ENCODE measurements at regions not wholly inside any gene's neighbourhood (a gene's known extent, or its start where the extent isn't known, plus 50 kb on each side); places are given as distances from the start of the nearest gene placed in this dataset.

- TF ChIP-seq BHLHE40 (IDR thresholded peaks at IDR 0.05; ENCODE audit: borderline replicate concordance) (no peak), FOXM1 (IDR thresholded peaks at IDR 0.05; ENCODE audit: borderline replicate concordance) (no peak), LEF1 (IDR thresholded peaks at IDR 0.05; ENCODE audit: borderline replicate concordance) (no peak), FOXK2 (IDR thresholded peaks at IDR 0.05) (no peak), CTBP1 (IDR thresholded peaks at IDR 0.05; ENCODE audit: borderline replicate concordance) (no peak), ZNF384 (IDR thresholded peaks at IDR 0.05) (no peak), SUZ12 (IDR thresholded peaks at IDR 0.05) (no peak), NFRKB (IDR thresholded peaks at IDR 0.05) (no peak), ARNT (IDR thresholded peaks at IDR 0.05) (no peak), TARDBP (IDR thresholded peaks at IDR 0.05) (no peak), SP1 (IDR thresholded peaks at IDR 0.05) (no peak), PKNOX1 (IDR thresholded peaks at IDR 0.05) (no peak), L3MBTL2 (conservative IDR thresholded peaks at IDR 0.05) (no peak), HDGF (IDR thresholded peaks at IDR 0.05; ENCODE audit: borderline replicate concordance) (no peak)
Observed at GRCh38 chr2:126107883-126108282, 548.1 kb upstream of the GYPC start.

All from HEK293T (cell line).